Adrenal gland (tissue), 5 donors: ENCODE measurements at regions not wholly inside any gene's neighbourhood (a gene's known extent, or its start where the extent isn't known, plus 50 kb on each side); places are given as distances from the start of the nearest gene placed in this dataset.

Source experiments
- CTCF ChIP-seq, 6 experiments: fragments of 450-650 bp in 4 of 6; fragments of 200-600 bp in 2 of 6; sonication (generic) in 1 of 6; IDR thresholded peaks; 1 replicate in 5 of 6; 2 replicates in 1 of 6; pipeline versions ENCODE4 v1.5.1 to v1.8.0; 2016 to 2021; ENCODE audit warnings: antibody characterized with exemption in 6 of 6, mild to moderate bottlenecking in 2 of 6, moderate library complexity in 1 of 6
- POLR2A ChIP-seq, 2 donors: fragments of 450-650 bp; IDR thresholded peaks; one replicate each; pipeline ENCODE4 v1.6.1; 2017; ENCODE audit warnings: antibody characterized with exemption in 2 of 2, mild to moderate bottlenecking in 2 of 2, moderate library complexity in 1 of 2
- donor health status: DM: no; HTN: no; CAD: no.

DNA sequence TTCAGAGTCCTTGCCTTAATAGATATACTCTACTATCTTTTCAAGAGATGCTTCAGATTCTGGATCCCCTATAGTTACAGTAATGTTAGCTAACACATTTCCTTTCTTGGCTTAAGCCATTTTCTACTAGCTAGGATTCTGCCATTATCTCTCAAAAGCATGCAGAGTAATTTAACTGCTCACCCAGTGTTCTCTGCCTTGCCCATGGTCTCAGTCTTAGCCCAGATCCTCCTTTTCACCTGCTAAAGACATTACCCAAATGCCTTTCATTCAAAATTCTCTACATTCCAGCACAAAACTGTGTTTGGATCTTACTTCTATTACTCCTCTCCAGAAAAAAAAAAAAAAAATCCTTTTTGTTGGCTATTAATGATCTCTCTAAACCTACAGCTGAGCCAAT, 474.2 kb upstream of the LRRTM1 start:
- TF ChIP-seq CTCF (IDR thresholded peaks at IDR 0.05): no peak
- no peak for TF ChIP-seq POLR2A (IDR thresholded peaks at IDR 0.05)
